ENCODE measurements at regions not wholly inside any gene's neighbourhood (a gene's known extent, or its start where the extent isn't known, plus 50 kb on each side); places are given as distances from the start of the nearest gene placed in this dataset.
"Not testable (repeated sequence)": the region's sequence is repeated elsewhere in the genome, so short reads cannot be mapped to it uniquely, and the experiment has no call there.

DNA sequence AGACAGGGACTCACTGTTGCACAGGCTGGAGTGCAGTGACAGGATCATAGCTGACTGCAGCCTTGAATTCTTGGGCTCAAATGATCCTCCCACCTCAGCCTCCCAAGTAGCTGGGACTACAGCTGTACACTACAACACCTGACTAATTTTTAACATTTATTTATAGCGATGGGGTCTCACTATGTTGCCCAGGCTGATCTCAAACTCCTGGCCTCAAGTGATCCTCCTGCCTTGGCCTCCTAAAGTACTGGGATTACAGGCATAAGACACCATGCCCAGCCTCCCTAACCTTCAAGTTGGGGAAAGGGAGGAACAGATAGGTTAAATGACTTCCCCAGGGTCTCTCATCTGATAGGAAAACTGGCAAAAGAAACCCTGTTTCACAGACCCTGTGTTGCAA lies 919.5 kb downstream of the TYW1 start:
- not testable (repeated sequence) for DNase-seq (ENCODE audit: low read depth)

GRCh38 chr7:67916571-67917436 lies 920.2 kb downstream of the TYW1 start:
- DNase-seq (ENCODE audit: low read depth), result no peak

- DNase-seq (ENCODE audit: low read depth), result no peak
Observed at GRCh38 chr7:67917437-67917755, 920.8 kb downstream of the TYW1 start.

- no peak for DNase-seq (ENCODE audit: low read depth)
Observed at GRCh38 chr7:67918158-67918557, 921.5 kb downstream of the TYW1 start.

GRCh38 chr7:67923286-67923685 lies 926.7 kb downstream of the TYW1 start:
- DNase-seq (ENCODE audit: low read depth), result no peak

GRCh38 chr7:67928141-67928540 lies 931.5 kb downstream of the TYW1 start:
- DNase-seq (ENCODE audit: low read depth), result no peak

DNA sequence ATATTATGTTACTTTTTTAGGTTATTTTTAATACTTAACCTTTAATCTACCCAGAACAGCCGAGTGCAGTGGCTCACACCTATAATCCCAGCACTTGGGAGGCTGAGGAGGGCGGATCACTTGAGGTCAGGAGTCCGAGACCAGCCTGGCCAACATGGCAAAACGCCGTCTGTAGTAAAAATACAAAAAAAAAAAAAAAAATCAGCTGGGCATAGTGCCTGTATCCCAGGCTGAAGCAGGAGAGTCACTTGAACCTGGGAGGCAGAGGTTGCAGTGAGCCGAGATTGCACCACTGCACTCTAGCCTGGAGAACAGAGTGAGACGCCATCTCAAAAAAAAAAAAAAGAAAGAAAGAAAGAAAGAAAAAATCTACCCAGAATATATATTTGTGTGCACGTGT lies 939.8 kb downstream of the TYW1 start:
- DNase-seq (ENCODE audit: low read depth), result not testable (repeated sequence)

DNA sequence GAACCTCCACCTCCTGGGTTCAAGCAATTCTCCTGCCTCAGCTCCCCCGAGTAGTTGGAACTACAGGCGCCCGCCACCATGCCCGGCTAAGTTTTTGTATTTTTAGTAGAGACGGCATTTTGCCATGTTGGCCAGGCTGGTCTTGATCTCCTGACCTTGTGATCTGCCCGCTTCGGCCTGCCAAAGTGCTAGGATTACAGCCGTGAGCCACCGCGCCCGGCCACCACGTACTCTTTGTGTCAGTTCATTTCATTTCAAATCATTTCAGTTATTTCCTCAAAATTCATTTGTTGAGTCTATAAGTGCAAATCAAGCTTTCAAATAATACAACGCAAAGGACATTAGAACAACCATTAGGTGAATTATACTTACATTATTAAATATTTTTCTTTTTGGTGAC lies 943.8 kb downstream of the TYW1 start:
- no peak for DNase-seq (ENCODE audit: low read depth)

DNA sequence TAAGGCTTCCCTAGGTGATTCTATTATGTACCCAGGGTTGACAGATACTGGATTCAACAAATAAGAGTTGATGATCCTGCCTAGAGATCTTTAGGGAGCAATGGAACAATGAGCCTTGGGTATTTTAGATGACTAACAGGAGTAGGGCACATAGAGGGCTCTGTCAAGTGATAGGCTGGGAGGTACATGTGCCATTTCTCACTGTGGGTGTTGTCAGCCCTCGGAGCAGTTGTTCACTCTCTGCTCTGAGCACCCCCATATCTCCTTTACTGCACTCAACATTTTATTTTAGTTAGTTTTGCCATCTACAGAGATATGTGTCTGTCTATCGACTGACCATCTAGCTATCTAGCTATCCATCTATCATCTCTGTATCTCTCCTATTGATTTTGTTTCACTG lies 950.6 kb downstream of the TYW1 start:
- no peak for DNase-seq (ENCODE audit: low read depth)

- no peak for DNase-seq (ENCODE audit: low read depth)
Observed at GRCh38 chr7:67947646-67948045, 951.0 kb downstream of the TYW1 start.

GRCh38 chr7:67950321-67951083 lies 953.9 kb downstream of the TYW1 start:
- DNase-seq (ENCODE audit: low read depth), result no peak

DNA sequence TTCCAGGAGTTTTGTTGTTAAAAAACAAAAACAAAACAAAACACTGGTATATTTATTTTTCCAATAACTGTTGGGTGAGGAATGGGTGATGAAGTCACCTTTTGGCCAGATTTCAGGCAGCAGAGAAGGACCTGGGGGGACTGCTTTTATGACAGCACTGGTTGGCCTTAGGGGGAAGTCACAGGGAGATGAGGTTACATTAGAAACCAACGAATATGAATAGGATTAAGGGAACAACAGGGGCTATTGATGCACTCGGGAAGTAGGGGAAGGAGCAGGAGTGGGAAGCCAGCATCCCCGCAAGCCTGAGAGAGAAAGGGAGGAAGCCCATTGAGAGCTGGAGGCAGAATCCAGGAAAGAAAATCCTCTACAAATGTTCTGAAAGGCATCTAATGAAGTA lies 958.4 kb downstream of the TYW1 start:
- no peak for DNase-seq (ENCODE audit: low read depth)

DNA sequence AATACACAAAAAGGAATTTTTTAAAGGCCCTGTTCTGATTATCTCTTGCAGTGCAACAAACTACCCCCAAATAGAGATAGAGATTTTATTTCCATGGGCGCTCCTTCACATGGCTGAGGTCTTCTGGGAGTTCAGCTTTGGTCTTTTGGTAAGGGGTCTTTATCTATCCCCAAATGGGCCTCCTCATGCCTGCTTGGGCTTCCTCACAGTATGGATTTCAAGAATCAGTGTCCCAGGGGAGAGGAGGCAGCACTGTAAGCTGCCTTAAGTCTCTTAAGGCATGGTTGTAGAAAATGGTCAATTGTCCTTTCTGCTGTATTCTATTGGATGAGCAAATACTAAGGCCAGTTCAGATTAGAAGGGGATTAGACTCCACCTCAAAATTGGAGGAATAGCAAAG lies 966.2 kb downstream of the TYW1 start:
- DNase-seq (ENCODE audit: low read depth), result no peak

DNA sequence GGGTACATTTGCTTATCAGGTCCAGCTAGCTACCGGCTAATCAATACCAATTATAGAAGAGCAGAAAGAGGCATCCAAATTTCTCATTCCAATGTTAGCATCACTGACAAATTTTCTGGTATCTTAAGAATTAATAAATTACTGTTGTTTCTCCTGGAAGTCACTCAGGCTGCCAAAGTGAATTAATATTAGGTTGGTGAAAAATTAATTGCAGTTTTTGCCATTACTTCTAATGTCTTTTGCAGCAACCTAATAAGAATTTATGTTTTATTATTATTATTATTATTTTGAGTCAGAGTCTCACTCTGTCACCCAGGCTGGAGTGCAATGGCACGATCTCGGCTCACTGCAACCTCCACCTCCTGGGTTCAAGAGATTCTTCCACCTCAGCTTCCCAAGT lies 979.9 kb downstream of the TYW1 start:
- DNase-seq (ENCODE audit: low read depth), result no peak

- no peak for DNase-seq (ENCODE audit: low read depth)
Observed at GRCh38 chr7:67983486-67983885, 986.9 kb downstream of the TYW1 start.

DNA sequence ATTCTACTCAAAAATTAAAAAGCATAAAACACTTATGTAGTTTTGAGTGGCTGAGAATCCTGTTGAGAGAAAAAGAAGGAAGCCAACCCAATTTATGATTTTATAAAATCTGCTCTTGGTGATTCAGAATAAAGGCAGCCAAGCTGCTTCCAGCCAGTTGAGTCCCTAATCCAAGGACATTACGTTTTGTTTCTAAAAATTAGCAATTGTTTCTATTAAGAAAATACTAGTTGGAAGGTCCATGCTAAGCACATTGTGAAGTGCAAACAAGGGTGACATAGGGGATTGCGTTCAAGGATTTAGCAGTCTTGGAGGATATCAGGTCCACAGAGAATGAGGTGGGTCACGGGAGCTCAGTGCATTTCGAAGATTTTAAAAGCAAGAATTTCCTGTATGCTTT lies 987.7 kb downstream of the TYW1 start:
- no peak for DNase-seq (ENCODE audit: low read depth)

GRCh38 chr7:67989142-67989541 lies 992.5 kb downstream of the TYW1 start:
- DNase-seq (ENCODE audit: low read depth), result no peak

- DNase-seq (ENCODE audit: low read depth), result no peak
Observed at GRCh38 chr7:67990003-67990402, 993.4 kb downstream of the TYW1 start.

DNA sequence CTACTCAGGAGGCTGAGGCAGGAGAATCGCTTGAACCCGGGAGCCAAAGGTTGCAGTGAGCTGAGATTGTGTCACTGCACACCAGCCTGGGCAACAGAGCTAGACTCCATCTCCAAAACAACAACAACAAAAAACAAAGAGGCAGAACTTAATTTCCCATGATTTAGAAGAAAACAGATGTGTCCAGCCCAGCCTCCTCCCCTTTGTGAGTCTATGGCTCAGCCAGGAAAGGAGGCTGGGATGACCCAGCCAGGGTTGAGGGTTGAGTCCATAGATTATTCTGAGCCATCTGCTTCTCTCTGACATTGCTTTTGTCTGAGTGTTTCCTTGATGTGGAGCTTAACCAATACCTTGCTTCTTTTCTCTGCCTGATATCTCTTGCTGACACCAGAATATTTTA lies 994.1 kb downstream of the TYW1 start:
- no peak for DNase-seq (ENCODE audit: low read depth)

GRCh38 chr7:67992287-67992686 lies 995.7 kb downstream of the TYW1 start:
- no peak for DNase-seq (ENCODE audit: low read depth)

DNA sequence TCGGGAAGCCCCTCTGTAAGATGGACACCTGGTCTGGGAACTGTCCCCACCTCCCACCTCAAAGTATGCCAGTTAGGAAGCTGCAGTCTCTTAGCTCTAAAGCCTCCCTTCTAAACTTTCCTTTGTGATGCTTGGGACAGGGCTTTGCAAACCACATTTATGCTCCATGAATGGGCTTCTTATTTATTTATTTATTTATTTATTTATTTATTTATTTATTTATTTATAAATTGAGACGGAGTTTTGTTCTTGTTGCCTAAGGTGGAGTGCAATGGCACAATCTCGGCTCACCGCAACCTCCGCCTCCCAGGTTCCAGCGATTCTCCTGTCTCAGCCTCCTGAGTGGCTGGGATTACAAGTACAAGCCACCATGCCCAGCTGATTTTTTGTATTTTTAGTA lies 1009.4 kb downstream of the TYW1 start:
- no peak for DNase-seq (ENCODE audit: low read depth)

DNA sequence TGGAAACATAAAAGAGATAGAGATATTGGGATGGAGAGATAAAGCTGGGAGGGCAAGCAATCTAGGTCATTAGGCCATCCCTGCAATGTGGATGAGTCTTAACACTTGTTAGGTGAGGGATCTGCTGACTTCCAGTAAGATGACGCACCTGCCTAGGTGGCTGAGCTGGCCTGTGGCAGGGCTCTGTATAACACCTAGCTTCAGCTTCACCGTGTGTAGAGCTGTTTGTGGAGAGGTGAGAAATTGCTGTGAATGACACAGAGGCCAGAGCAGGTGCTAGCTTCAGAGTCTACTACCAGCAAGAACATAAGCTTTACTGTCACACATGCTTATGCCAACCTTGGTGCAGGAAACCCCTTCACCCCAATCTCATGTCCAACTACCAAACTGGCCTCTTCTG lies 1010.0 kb downstream of the TYW1 start:
- DNase-seq (ENCODE audit: low read depth), result no peak

DNA sequence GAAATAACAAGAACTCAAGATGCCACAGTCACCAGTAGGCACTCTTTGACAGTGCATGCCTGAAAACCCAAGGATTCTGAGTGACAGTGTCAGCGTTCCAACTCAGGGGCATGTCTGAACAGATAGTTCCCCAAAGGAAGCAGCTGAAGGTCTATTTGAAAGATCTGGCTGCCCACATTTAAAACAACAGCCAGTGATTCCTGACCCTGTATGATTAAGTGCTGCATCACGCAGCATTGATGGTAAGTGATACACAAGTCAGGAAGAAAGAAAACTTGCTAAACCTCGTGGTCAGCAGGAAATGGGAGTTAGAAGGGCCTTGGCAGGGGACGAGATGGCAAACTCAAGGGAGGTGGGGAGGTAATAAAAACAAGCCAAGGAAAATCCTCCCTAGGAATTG lies 1013.1 kb downstream of the TYW1 start:
- DNase-seq (ENCODE audit: low read depth), result no peak
